Cerebellar cortex (tissue), 1 donor: ENCODE measurements at regions not wholly inside any gene's neighbourhood (a gene's known extent, or its start where the extent isn't known, plus 50 kb on each side); places are given as distances from the start of the nearest gene placed in this dataset.

Source experiments
- DNase-seq: peaks from one replicate; pipeline ENCODE4 v3.0.0-alpha.2; 2015; ENCODE audit warnings: low spot score

DNA sequence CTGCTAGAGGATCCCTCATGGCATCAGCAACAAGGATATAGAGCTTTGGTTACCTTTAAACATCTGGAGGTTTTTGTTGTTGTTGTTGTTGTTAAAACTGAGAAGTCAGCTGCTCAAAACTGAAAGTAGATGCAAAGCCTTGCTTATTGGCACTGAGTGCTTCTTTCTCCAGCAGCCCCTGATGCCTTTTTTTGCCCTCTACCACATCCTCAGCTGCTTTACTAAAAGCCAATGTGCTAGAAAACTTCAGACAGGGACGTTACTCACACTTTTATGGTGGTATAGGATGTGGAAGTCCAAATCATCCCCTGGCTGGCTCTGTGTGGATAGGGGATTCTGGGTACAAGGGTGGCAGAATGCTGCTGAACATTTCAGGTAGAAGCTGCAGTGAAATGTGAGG, 78.3 kb upstream of the CHST9 start:
- no peak for DNase-seq

DNA sequence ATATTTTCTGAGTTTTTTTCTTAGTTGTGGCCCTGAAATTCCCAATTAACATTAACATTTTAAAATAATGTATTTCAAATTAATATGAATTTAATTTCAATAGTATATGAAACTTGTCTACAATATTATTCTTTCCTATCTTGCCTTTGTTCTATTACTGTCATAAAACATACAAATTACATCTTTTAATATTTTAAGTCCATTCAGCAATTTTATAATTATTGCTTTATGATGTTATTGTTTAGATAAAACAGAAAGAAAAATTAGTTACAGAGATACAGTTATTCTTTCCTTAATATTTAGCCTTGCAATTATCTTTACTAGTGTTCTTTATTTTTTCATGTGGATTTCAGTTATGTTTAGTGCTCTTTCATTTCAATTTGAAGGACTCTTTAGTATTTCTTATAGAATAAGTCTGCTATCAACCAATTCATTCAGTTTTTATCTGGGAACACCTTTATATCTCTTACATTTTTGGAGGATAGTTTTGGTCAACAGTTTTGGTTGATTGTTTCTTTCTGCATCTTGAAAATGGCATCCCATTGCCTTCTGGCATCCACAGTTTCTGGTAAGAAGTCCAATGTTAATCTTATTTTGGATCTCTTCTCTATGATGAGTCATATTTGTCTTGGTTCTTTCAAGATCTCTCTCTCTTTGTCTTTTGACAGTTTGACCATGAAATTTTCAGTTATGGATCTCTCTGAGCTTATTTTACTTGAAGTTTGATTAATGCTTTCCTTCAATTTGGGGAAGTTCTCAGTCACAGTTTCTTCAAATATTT, 76.9 kb upstream of the CHST9 start:
- DNase-seq = no peak

DNA sequence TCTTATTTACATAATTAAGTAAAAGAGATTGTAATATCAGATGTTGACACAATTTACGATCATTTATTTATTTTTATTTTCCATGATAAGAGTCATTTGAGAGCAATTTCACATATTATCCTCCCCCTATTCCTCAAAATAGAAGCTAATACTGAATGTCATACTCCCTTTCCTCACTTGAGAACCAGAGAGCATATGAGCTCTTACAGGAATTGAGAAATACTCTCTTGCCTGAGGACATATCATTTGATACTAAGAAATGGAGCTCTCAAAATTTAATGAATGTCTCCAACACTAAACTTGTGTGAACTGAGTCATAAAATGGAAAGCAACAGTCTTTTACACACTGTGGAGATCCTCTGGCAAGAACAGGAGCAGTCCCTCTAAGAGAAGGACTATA, 68.5 kb upstream of the CHST9 start:
- DNase-seq = no peak

DNA sequence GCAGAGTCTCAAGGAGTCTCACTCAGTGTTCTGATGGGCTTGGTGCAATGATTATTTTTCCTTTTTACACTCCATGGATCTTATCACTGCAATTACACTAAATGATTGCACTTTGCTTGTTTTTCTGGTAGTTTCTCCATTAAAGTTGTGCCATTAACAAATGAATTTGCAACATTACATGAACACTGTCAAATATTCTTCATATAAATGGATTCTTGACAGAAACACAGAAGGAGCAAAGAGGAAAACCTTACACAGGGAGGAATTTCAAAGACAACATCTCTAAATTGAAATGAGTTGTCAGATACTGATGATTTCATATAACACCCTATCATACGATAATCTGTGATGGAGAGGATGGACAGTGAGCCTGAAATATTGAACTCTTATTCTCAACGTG, 65.4 kb upstream of the CHST9 start:
- DNase-seq = no peak

GRCh38 chr18:27249933-27250332, 64.8 kb upstream of the CHST9 start:
- no peak for DNase-seq

- no peak for DNase-seq
These were observed 59.2 kb upstream of the CHST9 start for GRCh38 chr18:27244259-27244658.

DNA sequence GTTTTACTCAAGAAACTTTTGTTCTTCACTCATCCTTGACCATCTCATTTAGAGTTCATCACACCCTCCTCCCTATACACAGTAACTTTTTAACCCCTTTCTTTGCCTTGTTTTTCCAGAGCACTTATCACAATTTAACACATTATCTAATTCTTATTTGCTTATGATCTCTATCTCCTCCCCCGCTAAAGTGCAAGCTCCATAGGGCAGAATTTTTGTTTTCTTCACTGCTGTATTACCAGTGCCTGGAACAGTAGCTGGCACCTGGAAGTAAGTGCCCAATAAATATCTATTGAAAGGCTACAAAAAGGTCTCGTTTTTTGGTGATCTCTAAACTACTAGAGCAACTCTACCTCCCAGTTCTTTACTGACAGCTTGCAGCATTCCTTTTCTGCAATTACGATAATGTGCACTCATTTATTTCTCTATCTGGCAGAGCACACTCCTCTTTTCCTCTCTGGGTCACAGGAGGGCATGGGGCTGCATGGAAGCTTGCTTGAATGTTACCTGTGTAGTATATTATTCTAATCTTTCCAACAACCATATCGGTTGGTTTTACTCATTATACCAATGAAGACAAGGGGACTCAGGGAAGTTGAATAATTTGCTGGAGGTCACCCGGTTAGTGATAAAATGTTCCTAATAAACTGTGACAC, 57.4 kb upstream of the CHST9 start:
- DNase-seq = no peak

DNA sequence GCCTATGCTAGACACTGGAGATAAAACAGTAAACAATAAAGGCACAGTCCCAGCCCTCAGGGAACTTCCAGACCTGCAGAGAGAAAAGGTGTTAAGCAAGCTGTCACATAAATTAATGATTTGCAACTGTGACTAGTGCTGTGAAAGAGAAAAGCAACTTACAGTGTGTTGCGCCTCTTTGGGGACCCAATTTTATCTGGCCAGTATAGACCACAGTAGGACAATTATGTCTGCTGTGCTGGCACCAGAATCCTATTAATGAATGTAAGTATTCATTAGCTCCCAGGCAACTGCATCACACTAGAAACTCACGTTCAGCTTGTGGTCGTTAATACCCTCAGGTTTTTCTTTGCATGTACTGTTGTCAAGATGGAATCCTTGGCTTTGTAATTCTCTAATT, 55.3 kb upstream of the CHST9 start:
- DNase-seq = no peak

DNA sequence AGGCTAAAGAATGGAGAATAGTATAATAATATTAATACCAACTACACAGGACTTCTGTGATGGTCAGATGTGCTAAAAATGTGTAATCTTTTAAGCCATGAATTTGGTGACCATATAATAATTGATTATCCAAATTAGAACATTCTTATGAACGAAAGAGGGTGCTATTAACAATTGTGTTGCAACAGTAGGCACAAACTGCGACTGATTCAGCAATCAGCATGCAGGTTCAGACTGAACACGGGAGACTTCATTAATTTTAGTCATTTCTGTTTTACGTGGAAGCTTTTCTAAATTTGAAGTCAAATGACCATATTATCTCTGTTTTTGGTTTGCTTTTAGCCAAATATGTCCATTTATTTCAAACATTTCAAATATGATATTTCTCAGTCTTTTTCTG, 54.6 kb upstream of the CHST9 start:
- no peak for DNase-seq

DNA sequence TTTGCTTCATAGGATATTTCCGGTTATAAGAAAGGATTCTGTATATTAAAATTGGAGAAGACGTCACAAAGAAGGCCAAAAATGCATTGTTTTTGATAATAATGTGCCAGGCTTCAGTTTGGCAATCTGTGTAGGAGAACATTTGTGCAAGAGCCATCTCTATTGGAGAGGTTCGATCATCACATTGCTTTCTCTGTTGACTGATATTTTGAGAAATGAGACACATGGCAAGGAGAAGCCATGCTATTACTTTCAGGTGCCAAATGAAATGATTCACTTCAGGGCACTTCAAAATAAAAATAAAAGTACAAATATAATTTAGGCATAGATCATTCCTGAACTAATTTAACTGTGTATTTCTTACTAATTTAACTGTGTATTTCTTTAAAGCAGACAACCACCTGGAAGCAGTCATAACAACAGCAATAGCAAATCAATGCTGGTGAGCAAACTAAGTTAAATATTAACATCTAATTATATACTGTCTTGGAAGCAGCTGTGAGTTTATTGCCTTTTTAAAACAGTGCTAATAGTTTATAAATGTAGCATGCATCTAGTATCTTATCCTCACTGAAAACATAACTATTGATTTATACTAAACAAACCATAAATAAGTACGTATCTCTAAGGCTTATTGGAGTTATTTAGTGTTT, 50.2 kb upstream of the CHST9 start:
- DNase-seq = no peak
